OCI-LY1 (cell line): ENCODE measurements at regions not wholly inside any gene's neighbourhood (a gene's known extent, or its start where the extent isn't known, plus 50 kb on each side); places are given as distances from the start of the nearest gene placed in this dataset.

ENCODE experiments used
- H2AFZ ChIP-seq: fragments of 200-600 bp; sonication (generic), shearing (Covaris generic); 2 replicates; pipeline ENCODE4 v1.6.0; 2014; ENCODE audit warnings: antibody characterized with exemption, mild to moderate bottlenecking, low read length
- H3F3A ChIP-seq: fragments of 200-600 bp; sonication (generic), shearing (Covaris generic); 2 replicates; pipeline ENCODE4 v1.6.0; 2014; ENCODE audit warnings: mild to moderate bottlenecking, antibody characterized with exemption, low read length, moderate library complexity; ENCODE audit not compliant: insufficient read depth
- H3K27ac ChIP-seq: fragments of 200-600 bp; sonication (generic); 2 replicates; pipeline ENCODE4 v1.5.1; 2014; ENCODE audit warnings: low read length, mixed run types, mild to moderate bottlenecking, low read depth; ENCODE audit not compliant: poor library complexity, severe bottlenecking
- H3K27me3 ChIP-seq: fragments of 200-600 bp; sonication (generic); 2 replicates; pipeline ENCODE4 v1.6.0; 2014; ENCODE audit warnings: antibody characterized with exemption, mild to moderate bottlenecking, low read length, moderate library complexity; ENCODE audit not compliant: insufficient read depth
- H3K36me3 ChIP-seq: fragments of 200-600 bp; sonication (generic); 2 replicates; pipeline ENCODE4 v1.6.1; 2014; ENCODE audit warnings: mild to moderate bottlenecking, antibody characterized with exemption, low read length, moderate library complexity, mixed read lengths; ENCODE audit not compliant: insufficient read depth
- H3K4me1 ChIP-seq: fragments of 200-600 bp; sonication (generic); 2 replicates; pipeline ENCODE4 v1.5.1; 2014; ENCODE audit warnings: mild to moderate bottlenecking, low read length, moderate library complexity; ENCODE audit not compliant: insufficient read depth, severe bottlenecking
- H3K4me2 ChIP-seq: fragments of 200-600 bp; sonication (generic), shearing (Covaris generic); 2 replicates; pipeline ENCODE4 v1.6.1; 2014; ENCODE audit warnings: low read length
- H3K4me3 ChIP-seq: fragments of 200-600 bp; sonication (generic); 2 replicates; pipeline ENCODE4 v1.5.1; 2014; ENCODE audit warnings: low read length, low read depth, mild to moderate bottlenecking, mixed read lengths; ENCODE audit not compliant: poor library complexity, severe bottlenecking
- H3K79me2 ChIP-seq: fragments of 200-600 bp; shearing (Covaris generic); 2 replicates; pipeline ENCODE4 v1.6.1; 2016; ENCODE audit warnings: mixed run types, low read length, mixed read lengths; ENCODE audit not compliant: insufficient read depth
- H3K9ac ChIP-seq: fragments of 200-600 bp; sonication (generic), shearing (Covaris generic); 2 replicates; pipeline ENCODE4 v1.6.1; 2014; ENCODE audit warnings: mild to moderate bottlenecking, low read length, mixed read lengths
- H3K9me2 ChIP-seq: fragments of 200-600 bp; sonication (generic), shearing (Covaris generic); 2 replicates; pipeline ENCODE4 v1.6.1; 2014; ENCODE audit warnings: low read depth, mild to moderate bottlenecking, low read length, mixed read lengths
- H3K9me3 ChIP-seq: fragments of 200-600 bp; shearing (Covaris generic); 2 replicates; pipeline ENCODE4 v1.6.1; 2014; ENCODE audit warnings: low read length, mixed read lengths
- H4K20me1 ChIP-seq: fragments of 200-600 bp; sonication (generic), shearing (Covaris generic); 2 replicates; pipeline ENCODE4 v1.6.0; 2016; ENCODE audit warnings: mild to moderate bottlenecking, low read length; ENCODE audit not compliant: insufficient read depth
- EZH2 ChIP-seq: fragments of 200-600 bp; sonication (generic), shearing (Covaris generic); IDR thresholded peaks from 2 replicates; pipeline ENCODE4 v1.8.0; 2017; ENCODE audit warnings: borderline replicate concordance, mixed run types, mild to moderate bottlenecking, antibody characterized with exemption, low read length, moderate library complexity, mixed read lengths
- TF ChIP-seq, protein P1 (sequence below): fragments of 200-600 bp; sonication (generic), shearing (Covaris generic); IDR thresholded peaks from 2 replicates; pipeline ENCODE4 v1.5.1; 2017; ENCODE audit warnings: mild to moderate bottlenecking, antibody characterized with exemption, low read length, moderate library complexity, mixed read lengths

DNA sequence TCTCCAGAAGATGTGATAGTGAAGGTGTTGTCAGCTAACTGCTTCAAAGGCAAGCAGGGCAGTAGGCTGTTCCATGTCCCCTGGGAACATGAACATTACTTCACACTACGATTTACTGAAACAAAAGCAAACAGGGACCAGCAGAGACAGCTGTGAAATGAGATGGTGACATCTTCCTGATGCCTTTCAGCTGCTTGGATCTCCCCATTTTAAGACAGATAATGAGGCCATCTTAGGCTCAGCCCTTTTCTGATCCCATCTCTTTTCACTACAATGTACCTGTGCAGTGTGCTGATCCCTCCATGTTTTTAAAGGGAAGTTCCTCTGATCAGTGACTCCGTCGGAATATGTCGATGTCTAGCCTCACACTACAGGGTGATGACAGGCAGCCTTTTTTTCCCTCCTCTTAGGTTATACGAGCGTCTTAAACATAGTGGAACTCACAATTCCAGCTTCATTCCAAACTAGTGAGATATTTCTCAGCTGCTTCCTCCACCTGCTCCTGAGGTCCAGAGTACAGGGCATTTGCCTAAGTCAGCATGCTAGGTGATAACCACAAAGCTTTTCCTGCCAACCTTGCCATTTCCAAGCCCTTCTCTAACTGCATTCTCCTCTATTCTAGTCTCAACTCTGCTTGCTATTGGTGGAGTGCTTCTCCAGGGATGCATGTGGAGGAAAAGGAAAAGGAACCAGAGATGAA, 87.6 kb upstream of the EGLN3 start:
- Histone ChIP-seq H3K79me2 (no peaks in the 10 kb centered on the region), H3K4me1 (no peaks in the 10 kb centered on the region), H3F3A (no peaks in the 10 kb centered on the region), H3K9me2 (no peaks in the 10 kb centered on the region), H3K27ac (no peak overlapping the region), H3K36me3 (no peaks in the 10 kb centered on the region), H4K20me1 (no peaks in the 10 kb centered on the region), H3K4me3 (no peak overlapping the region), H3K9me3 (no peaks in the 10 kb centered on the region), H2AFZ (no peak overlapping the region), H3K27me3 (no peaks in the 10 kb centered on the region), H3K4me2 (no peak overlapping the region), H3K9ac (no peak overlapping the region)
- TF ChIP-seq, protein P1, sequence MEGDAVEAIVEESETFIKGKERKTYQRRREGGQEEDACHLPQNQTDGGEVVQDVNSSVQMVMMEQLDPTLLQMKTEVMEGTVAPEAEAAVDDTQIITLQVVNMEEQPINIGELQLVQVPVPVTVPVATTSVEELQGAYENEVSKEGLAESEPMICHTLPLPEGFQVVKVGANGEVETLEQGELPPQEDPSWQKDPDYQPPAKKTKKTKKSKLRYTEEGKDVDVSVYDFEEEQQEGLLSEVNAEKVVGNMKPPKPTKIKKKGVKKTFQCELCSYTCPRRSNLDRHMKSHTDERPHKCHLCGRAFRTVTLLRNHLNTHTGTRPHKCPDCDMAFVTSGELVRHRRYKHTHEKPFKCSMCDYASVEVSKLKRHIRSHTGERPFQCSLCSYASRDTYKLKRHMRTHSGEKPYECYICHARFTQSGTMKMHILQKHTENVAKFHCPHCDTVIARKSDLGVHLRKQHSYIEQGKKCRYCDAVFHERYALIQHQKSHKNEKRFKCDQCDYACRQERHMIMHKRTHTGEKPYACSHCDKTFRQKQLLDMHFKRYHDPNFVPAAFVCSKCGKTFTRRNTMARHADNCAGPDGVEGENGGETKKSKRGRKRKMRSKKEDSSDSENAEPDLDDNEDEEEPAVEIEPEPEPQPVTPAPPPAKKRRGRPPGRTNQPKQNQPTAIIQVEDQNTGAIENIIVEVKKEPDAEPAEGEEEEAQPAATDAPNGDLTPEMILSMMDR, result no peak
- TF ChIP-seq EZH2, result no peak

GRCh38 chr14:34036319-34036766, 85.5 kb upstream of the EGLN3 start:
- H3K4me3 ChIP-seq, result no peak overlapping the region
- no peaks in the 10 kb centered on the region for H3K4me1 ChIP-seq
- H3K36me3 ChIP-seq, result no peaks in the 10 kb centered on the region

GRCh38 chr14:34035934-34036250, 85.0 kb upstream of the EGLN3 start:
- no peak overlapping the region for H2AFZ ChIP-seq
- H3K4me3 ChIP-seq, result no peak overlapping the region
- no peaks in the 10 kb centered on the region for H3K4me1 ChIP-seq
- H4K20me1 ChIP-seq, result no peaks in the 10 kb centered on the region
- H3K36me3 ChIP-seq, result no peaks in the 10 kb centered on the region
- no peaks in the 10 kb centered on the region for H3F3A ChIP-seq
- no peak overlapping the region for H3K27ac ChIP-seq
- H3K9ac ChIP-seq, result no peak overlapping the region
- TF ChIP-seq EZH2, result no peak
- TF ChIP-seq, protein P1, result no peak
- H3K4me2 ChIP-seq, result no peak overlapping the region
- no peaks in the 10 kb centered on the region for H3K27me3 ChIP-seq
- H3K9me3 ChIP-seq, result no peaks in the 10 kb centered on the region
- H3K9me2 ChIP-seq, result no peaks in the 10 kb centered on the region
- no peaks in the 10 kb centered on the region for H3K79me2 ChIP-seq

More at GRCh38 chr14:34036319-34036766, 85.5 kb upstream of the EGLN3 start:
- Histone ChIP-seq H3K9me3 (no peaks in the 10 kb centered on the region), H3F3A (no peaks in the 10 kb centered on the region), H4K20me1 (no peaks in the 10 kb centered on the region), H3K9ac (no peak overlapping the region), H2AFZ (no peak overlapping the region), H3K27me3 (no peaks in the 10 kb centered on the region), H3K4me2 (no peak overlapping the region), H3K79me2 (no peaks in the 10 kb centered on the region), H3K9me2 (no peaks in the 10 kb centered on the region), H3K27ac (no peak overlapping the region)
- TF ChIP-seq, protein P1, result no peak
- TF ChIP-seq EZH2, result no peak
